ENCODE measurements at regions not wholly inside any gene's neighbourhood (a gene's known extent, or its start where the extent isn't known, plus 50 kb on each side); places are given as distances from the start of the nearest gene placed in this dataset.

DNA sequence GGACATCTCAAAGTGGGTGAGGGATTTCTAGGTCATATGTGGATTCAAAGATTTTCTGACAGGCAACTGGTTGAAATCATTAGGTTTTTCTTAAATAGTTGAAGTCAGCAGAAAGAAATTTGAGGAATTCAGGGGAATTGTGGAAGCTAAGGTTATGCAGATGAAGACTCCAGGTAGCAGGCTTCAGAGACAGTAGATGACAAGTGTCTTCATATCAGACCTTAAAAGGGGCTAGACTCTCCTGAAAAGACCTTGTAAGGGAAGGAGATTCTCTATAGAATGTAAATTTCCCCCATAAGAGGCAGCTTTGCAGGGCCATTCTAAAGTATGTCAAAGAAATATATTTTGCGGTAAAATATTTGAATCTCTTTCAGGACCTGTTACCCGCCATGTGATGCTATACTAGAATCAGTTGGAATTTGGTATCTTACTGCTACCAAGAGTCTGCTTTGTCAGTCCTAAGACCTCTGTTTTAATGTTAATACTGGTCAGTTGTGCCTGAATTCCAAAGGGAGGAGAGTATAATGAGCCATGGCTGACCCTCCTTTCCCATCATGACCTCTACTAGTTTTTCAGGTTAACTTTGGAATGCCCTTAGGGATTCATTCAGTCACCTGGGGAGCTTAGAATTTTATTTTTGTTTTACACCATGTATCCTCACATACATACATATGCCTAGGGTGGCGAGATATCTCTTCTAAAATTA lies 1115.5 kb upstream of the SLC10A2 start:
- Histone ChIP-seq H3K4me1 (ENCODE audit: control insufficient read depth in 1 of 2, insufficient read depth in 2 of 2, low read length in 2 of 2) (no peaks in the 10 kb centered on the region), H3K9me3 (ENCODE audit: control insufficient read depth in 1 of 2, insufficient read depth in 1 of 2, low read depth in 1 of 2, low read length in 2 of 2) (no peaks in the 10 kb centered on the region), H3K36me3 (ENCODE audit: control insufficient read depth in 1 of 2, insufficient read depth in 2 of 2, low read length in 2 of 2) (no peaks in the 10 kb centered on the region), H2AFZ (ENCODE audit: low read depth, low read length, poor library complexity, severe bottlenecking) (no peak overlapping the region), H3K9me2 (ENCODE audit: insufficient read depth) (no peaks in the 10 kb centered on the region), H3K79me2 (ENCODE audit: insufficient read depth, low read length) (no peaks in the 10 kb centered on the region), H3K4me2 (ENCODE audit: low read length) (no peak overlapping the region), H4K20me1 (ENCODE audit: insufficient read depth) (no peaks in the 10 kb centered on the region), H3K27ac (ENCODE audit: low read depth, low read length) (no peak overlapping the region), H3K4me3 (replicated peaks in 1 of 2; ENCODE audit: low read depth in 1 of 2, low read length in 2 of 2) (no peak overlapping the region), H3K27me3 (ENCODE audit: insufficient read depth, low read length) (no peaks in the 10 kb centered on the region), H3K9ac (ENCODE audit: low read length) (no peak overlapping the region)
- RAD21 ChIA-PET (ENCODE audit: low non-redundant PET in 1 of 2, low total read pairs in 2 of 2, uncharacterized antibody in 2 of 2, unreplicated experiment in 2 of 2): no interaction called here
- POLR2A ChIA-PET: no interaction called here
- ATAC-seq (no peak), DNase-seq (ENCODE audit: low read depth, low spot score) (no peak)
- BruUV-seq (replicated peaks): no TSS peak
- CTCF ChIA-PET: no interaction called here
- intact Hi-C loops (cut with micrococcal nuclease): no loop called here
- TF ChIP-seq, protein P1, sequence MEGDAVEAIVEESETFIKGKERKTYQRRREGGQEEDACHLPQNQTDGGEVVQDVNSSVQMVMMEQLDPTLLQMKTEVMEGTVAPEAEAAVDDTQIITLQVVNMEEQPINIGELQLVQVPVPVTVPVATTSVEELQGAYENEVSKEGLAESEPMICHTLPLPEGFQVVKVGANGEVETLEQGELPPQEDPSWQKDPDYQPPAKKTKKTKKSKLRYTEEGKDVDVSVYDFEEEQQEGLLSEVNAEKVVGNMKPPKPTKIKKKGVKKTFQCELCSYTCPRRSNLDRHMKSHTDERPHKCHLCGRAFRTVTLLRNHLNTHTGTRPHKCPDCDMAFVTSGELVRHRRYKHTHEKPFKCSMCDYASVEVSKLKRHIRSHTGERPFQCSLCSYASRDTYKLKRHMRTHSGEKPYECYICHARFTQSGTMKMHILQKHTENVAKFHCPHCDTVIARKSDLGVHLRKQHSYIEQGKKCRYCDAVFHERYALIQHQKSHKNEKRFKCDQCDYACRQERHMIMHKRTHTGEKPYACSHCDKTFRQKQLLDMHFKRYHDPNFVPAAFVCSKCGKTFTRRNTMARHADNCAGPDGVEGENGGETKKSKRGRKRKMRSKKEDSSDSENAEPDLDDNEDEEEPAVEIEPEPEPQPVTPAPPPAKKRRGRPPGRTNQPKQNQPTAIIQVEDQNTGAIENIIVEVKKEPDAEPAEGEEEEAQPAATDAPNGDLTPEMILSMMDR (IDR thresholded peaks at IDR 0.05 in 2 of 3, conservative IDR thresholded peaks at IDR 0.05 in 1 of 3; ENCODE audit: borderline replicate concordance in 1 of 3, insufficient read depth in 1 of 3, low read depth in 2 of 3, low read length in 2 of 3): no peak
- TF ChIP-seq POLR2A (IDR thresholded peaks at IDR 0.05; ENCODE audit: borderline replicate concordance, extremely low read depth, insufficient read depth, insufficient read length) (no peak), CBX3 (IDR thresholded peaks at IDR 0.05; ENCODE audit: low read depth) (no peak), ZFX (IDR thresholded peaks at IDR 0.05) (no peak), ZNF274 (IDR thresholded peaks at IDR 0.05; ENCODE audit: low read depth, low read length) (no peak)

DNA sequence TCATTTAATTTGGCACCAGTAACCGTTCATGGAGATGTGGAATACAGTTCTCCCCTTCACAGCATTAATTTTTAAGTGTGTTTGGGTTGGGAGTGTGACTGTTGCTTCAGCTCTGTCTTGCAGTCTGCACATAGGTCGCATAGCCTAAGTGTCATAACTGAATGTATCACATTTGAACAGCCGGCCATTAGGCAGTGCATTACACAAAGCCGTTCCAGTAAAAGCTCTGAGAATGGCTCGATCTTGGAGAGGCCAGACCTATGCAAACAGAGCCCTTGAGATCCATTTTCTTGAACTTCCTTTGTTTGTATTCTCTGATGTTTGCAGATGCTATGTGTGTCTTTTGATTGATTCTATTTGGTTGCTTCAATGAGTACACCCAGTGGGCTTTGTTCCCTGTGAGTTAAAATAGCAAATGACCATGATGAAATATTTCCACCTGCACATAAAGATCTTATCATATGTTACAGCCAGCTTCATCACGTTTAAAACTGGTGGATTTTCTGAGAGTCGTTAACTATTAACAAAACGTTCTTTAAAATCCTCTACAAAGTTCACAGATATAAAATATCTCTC lies 1104.9 kb upstream of the SLC10A2 start:
- BruUV-seq (replicated peaks): no TSS peak
- Histone ChIP-seq H3K4me3 (replicated peaks in 1 of 2; ENCODE audit: low read depth in 1 of 2, low read length in 2 of 2) (no peak overlapping the region), H3K9ac (ENCODE audit: low read length) (no peak overlapping the region), H3K4me1 (ENCODE audit: control insufficient read depth in 1 of 2, insufficient read depth in 2 of 2, low read length in 2 of 2) (no peaks in the 10 kb centered on the region), H2AFZ (ENCODE audit: low read depth, low read length, poor library complexity, severe bottlenecking) (no peak overlapping the region), H3K27ac (ENCODE audit: low read depth, low read length) (no peak overlapping the region), H4K20me1 (ENCODE audit: insufficient read depth) (no peaks in the 10 kb centered on the region), H3K4me2 (ENCODE audit: low read length) (no peak overlapping the region), H3K79me2 (ENCODE audit: insufficient read depth, low read length) (no peaks in the 10 kb centered on the region), H3K9me2 (ENCODE audit: insufficient read depth) (no peaks in the 10 kb centered on the region), H3K36me3 (ENCODE audit: control insufficient read depth in 1 of 2, insufficient read depth in 2 of 2, low read length in 2 of 2) (no peaks in the 10 kb centered on the region), H3K27me3 (ENCODE audit: insufficient read depth, low read length) (no peaks in the 10 kb centered on the region), H3K9me3 (ENCODE audit: control insufficient read depth in 1 of 2, insufficient read depth in 1 of 2, low read depth in 1 of 2, low read length in 2 of 2) (no peaks in the 10 kb centered on the region)
- no peak for ATAC-seq
- intact Hi-C loops (cut with micrococcal nuclease): no loop called here
- ChIA-PET POLR2A (no interaction called here), RAD21 (ENCODE audit: low non-redundant PET in 1 of 2, low total read pairs in 2 of 2, uncharacterized antibody in 2 of 2, unreplicated experiment in 2 of 2) (no interaction called here), CTCF (no interaction called here)
- DNase-seq (ENCODE audit: low read depth, low spot score): no peak
- TF ChIP-seq POLR2A (IDR thresholded peaks at IDR 0.05; ENCODE audit: borderline replicate concordance, extremely low read depth, insufficient read depth, insufficient read length) (no peak), SIN3A (IDR thresholded peaks at IDR 0.05; ENCODE audit: low read depth) (no peak), EZH2phosphoT487 (IDR thresholded peaks at IDR 0.05; ENCODE audit: borderline replicate concordance) (no peak), SP1 (IDR thresholded peaks at IDR 0.05; ENCODE audit: low read depth) (no peak), CBX3 (IDR thresholded peaks at IDR 0.05; ENCODE audit: low read depth) (no peak), TCF7L2 (IDR thresholded peaks at IDR 0.05; ENCODE audit: borderline replicate concordance, extremely low read depth, insufficient read depth, insufficient read length) (no peak), YY1 (IDR thresholded peaks at IDR 0.05; ENCODE audit: extremely low read depth, insufficient replicate concordance, low read depth, low read length) (no peak), EZH2 (IDR thresholded peaks at IDR 0.05) (no peak)
- TF ChIP-seq, protein P2, sequence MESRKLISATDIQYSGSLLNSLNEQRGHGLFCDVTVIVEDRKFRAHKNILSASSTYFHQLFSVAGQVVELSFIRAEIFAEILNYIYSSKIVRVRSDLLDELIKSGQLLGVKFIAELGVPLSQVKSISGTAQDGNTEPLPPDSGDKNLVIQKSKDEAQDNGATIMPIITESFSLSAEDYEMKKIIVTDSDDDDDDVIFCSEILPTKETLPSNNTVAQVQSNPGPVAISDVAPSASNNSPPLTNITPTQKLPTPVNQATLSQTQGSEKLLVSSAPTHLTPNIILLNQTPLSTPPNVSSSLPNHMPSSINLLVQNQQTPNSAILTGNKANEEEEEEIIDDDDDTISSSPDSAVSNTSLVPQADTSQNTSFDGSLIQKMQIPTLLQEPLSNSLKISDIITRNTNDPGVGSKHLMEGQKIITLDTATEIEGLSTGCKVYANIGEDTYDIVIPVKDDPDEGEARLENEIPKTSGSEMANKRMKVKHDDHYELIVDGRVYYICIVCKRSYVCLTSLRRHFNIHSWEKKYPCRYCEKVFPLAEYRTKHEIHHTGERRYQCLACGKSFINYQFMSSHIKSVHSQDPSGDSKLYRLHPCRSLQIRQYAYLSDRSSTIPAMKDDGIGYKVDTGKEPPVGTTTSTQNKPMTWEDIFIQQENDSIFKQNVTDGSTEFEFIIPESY (IDR thresholded peaks at IDR 0.05; ENCODE audit: extremely low read depth, insufficient replicate concordance, low read length): no peak
- TF ChIP-seq, protein P3, sequence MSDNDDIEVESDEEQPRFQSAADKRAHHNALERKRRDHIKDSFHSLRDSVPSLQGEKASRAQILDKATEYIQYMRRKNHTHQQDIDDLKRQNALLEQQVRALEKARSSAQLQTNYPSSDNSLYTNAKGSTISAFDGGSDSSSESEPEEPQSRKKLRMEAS (IDR thresholded peaks at IDR 0.05): no peak

Data from HCT116 (cell line).